ENCODE measurements at regions not wholly inside any gene's neighbourhood (a gene's known extent, or its start where the extent isn't known, plus 50 kb on each side); places are given as distances from the start of the nearest gene placed in this dataset.

DNA sequence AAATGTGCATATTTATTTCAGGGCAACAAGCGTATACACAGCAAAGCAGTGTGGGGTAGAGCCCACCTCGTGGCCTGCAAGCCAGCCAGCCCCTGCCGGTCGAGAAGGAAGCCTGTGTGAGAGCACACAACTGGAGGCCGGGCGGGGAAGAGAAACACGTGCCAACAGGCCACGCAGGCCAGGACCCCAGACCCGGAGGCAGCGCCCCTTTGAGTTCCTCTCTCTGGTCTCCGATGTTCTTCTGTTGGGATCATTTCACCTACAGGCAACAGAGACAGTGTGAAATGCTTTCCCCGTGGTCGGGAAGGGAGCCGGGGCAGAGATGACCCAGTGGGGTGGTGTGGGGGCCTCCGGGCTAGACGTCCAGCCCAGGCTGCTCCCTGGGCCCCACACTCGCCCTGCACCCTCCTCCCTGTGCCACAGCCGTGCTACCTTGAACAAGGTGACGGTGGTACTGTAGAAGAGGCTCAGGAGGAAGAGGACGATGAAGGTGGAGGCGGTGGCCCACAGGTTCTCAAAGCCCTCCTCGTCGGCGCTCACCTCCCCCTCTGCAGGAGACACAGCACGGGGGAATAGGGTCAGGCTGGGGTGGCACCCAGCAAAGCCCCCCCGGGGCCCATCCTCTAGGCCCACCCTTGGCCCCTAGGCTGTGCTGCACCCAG is 325.5 kb downstream of the TMEM121 start:
- no peak for DNase-seq

DNA sequence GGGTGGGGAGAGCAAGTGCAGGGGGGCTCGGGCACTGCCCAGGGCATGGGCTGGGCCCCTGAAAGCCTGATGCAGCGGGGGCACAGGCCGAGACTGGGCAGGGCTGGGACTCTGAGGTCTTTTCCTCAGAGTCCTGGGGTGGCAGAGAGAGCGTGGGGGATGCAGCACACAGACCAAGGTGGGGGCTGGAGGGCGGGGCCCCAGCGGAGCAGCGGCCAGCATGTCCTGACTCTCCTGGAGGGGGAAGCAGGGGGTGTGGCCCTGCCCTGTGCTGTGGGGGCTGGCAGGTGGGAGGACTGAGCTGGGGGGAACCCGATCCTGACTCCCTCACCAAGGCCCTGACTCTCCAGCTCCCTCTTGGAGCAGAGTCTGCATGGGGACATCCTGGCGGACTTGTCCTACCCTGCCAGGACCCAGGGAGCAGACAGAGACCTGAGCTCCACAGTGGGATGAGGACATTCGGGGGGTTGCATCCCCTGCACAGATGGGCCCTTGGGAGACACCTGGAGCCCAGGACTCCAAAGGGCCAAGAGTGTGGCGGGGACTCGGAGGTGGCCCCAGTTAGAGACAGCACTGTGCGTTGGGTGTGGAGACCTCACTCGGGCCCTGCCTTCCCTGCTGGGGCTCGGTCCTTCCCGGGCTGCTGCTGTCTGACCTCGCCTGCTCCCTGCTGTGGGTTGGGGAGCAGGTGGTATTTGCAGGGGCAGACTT is 326.1 kb downstream of the TMEM121 start:
- no peak for DNase-seq

DNA sequence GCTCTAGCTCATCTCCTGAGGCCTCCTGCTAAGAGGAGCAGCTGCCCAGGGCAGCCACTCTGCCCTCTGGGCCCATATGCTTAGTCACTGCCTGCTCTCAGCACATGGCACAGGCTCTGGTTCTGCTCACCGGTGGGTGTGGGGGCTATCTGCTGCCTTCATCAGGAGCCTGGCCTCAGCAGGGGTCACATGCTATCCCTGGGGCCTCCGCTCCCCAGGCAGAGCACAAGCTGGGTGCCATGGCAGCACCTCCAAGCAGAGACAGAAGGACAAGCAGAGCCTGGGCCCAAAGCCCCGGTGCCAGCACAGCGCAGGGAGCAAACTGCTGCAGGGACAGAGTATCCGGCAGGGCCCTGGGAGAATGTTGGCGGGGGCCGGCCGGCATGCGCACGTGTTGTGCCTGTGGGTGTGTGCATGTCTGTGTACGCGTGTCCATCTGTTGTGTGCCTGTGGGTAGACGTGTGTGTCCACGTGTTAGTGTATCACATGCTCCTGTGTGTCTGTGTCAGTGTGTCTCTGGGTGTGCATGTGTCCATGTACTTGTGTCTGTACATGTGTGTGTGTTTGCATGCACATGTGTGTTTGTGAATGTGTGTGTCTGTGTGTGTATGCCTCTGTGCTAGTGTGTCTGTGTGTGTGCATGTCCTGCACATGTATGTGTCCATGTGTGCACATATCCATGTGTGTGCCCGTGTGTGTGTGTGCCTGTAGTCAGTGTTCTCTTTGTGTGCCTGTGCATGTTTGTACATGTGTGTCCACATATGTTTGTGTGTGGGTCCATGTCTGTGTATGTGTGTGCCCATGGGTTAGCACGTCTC is 326.9 kb downstream of the TMEM121 start:
- DNase-seq: no peak

DNA sequence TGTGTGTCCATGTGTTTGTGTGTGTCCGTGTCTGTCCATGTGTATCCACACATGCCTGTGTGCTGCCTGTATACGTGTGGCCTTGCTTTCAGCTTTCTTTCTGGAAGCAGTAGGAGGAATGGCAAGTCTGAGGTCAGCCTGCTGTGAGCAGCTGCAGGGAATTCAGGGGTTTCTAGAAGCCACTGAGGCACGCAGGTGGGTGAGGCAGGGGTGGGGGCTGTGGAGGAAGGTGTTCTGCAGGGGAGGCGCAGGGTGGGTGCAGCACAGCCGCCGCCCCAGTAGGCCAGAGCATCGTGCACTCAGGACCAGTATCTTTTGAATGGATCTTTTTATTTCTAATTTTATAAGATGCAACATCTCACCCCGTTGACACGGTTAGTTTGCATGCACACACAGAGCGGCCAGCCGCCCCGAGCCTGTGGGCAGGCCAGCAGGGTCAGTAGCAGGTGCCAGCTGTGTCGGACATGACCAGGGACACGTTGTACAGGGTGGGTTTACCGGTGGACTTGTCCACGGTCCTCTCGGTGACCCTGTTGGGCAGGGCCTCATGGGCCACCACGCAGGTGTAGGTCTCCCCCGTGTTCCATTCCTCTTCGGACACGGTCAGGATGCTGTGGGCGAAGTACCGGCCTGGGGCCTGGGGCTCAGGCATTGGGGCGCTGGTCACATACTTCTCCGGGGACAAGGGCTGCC is 327.7 kb downstream of the TMEM121 start:
- no peak for DNase-seq

DNA sequence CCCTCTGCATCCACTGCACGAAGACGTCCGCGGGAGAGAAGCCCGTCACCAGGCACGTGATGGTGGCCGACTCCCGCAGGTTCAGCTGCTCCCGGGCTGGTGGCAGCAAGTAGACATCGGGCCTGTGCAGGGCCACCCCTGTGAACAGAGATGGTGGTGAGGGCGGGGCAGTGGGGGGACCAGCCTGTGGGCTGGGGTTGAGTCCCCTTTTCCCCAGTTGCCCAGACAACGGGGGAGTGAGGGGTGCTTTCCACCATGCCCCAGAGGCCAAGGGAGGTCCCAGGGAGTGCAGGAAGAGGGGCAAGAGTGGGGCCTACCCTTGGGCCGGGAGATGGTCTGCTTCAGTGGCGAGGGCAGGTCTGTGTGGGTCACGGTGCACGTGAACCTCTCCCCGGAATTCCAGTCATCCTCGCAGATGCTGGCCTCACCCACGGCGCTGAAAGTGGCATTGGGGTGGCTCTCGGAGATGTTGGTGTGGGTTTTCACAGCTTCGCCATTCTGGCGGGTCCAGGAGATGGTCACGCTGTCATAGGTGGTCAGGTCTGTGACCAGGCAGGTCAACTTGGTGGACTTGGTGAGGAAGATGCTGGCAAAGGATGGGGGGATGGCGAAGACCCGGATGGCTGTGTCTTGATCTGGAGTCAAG is 328.3 kb downstream of the TMEM121 start:
- no peak for DNase-seq

DNA sequence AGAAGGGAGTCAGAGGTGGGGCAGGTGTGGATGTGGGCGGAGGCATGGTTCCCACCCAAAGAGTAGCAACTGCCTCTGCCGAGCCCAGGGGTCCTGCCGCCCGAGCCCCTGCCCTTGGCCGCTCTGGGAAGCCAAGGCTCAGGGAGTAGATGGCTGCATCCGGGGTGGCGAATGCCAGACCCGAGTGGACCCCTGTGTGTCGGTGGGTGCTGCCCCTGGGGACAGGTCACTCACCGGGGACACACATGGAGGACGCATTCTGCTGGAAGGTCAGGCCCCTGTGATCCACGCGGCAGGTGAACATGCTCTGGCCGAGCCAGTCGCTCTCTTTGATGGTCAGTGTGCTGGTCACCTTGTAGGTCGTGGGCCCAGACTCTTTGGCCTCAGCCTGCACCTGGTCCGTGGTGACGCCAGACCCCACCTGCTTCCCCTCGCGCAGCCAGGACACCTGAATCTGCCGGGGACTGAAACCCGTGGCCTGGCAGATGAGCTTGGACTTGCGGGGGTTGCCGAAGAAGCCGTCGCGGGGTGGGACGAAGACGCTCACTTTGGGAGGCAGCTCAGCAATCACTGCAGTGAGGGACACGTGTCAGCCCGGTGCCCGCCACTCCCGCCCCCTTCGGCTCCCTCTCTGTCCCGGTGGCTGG is 329.0 kb downstream of the TMEM121 start:
- DNase-seq: no peak

DNA sequence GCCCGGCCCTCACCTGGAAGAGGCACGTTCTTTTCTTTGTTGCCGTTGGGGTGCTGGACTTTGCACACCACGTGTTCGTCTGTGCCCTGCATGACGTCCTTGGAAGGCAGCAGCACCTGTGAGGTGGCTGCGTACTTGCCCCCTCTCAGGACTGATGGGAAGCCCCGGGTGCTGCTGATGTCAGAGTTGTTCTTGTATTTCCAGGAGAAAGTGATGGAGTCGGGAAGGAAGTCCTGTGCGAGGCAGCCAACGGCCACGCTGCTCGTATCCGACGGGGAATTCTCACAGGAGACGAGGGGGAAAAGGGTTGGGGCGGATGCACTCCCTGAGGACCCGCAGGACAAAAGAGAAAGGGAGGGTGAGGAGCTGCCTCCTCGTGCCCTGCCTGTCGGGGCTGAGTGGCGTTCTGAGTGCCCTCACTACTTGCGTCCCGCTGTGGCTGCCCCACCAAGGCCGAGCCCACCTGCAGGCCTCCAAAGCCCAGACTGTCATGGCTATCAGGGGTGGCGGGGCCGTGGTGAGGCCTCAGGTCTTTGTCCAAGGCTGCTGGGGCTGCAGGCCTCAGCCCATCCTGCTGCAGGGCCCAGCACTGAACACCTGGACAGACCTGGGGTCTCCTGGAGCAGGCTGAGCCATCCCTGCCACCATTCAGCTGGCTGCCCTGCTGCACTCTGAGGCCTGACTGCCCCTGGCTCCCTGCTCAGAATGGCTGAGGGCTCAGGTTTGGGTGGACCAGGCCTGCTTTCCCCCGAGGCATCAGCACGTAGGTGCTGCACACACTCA is 329.7 kb downstream of the TMEM121 start:
- no peak for DNase-seq

DNA sequence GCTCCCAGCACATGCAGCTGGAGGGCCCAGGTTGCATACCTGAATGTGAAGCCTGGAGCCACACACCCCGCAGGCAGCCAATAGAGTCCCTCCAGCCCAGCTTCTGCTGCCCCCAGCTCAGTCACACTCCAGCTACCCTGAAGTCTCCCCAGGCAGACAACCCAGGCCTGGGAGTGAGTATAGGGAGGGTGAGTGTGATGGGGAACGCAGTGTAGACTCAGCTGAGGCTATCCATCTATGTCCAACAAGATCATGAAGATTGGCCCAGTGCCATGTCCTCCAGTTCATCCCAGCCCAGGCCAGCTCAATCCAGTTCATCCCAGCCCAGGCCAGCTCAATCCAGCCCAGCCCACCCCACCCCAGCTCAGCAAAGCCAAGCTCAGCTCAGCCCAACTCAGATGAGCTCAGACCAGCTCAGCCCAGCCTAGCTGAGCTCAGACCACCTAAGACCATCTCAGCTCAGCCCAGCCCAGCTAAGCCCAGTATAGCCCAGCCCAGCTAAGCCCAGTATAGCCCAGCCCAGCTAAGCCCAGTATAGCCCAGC is 330.4 kb downstream of the TMEM121 start:
- no peak for DNase-seq

DNA sequence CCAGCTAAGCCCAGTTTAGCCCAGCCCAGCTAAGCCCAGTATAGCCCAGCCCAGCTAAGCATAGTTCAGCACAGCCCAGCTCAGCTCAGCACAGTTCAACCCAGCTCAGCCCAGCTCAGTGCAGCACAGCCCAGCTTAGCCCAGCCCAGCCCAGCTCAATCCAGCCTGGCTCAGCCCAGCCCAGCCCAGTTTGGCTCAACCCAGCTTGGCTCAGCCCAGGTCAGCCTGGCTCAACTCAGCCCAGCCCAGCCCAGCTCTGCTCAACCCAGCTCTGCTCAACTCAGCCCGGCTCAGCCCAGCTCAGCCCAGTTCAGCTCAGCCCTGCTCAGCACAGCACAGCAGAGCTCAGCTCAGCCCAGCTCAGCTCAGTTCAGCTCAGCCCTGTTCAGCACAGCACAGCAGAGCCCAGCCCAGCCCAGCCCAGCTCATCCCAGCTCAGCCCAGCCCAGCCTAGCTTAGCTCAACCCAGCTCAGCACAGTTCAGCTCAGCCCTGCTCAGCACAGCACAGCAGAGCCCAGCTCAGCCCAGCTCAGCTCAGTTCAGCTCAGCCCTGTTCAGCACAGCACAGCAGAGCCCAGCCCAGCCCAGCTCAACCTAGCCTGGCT is 330.9 kb downstream of the TMEM121 start:
- DNase-seq: peak; percentile 45

DNA sequence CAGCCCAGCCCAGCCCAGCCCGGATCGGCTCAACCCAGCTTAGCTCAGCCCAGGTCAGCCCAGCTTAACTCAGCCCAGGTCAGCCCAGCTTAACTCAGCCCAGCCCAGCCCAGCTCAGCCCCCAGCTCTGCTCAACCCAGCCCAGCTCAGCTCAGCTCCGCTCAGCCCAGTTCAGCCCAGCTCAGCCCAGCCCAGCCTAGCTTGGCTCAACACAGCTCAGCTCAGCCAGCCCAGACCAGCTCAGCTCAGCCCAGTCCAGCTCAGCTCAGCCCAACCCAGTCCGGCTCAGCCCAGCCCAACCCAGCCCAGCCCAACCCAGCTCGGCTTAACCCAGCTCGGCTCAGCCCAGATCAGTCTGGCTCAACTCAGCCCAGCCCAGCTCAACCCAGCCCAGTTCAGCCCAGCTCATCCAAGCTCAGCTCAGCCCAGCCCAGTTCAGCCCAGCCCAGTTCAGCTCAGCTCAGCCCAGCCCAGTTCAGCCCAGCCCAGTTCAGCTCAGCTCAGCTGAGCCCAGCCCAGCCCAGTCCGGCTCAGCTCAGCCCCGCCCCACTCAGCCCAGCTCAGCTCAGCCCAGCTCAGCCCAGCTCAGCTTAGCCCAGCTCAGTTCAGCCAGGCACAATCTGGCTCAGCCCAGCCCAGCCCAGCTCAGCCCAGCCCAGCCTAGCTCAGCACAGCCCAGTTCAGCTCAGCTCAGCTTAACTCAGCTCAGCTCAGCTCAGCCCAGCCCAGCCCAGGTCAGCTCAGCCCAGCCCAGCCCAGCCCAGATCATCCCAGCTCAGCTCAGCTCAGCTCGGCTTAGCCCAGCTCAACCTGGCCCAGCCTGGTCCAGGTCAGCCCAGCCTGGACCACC is 331.7 kb downstream of the TMEM121 start:
- peak; percentile 43 for DNase-seq

DNA sequence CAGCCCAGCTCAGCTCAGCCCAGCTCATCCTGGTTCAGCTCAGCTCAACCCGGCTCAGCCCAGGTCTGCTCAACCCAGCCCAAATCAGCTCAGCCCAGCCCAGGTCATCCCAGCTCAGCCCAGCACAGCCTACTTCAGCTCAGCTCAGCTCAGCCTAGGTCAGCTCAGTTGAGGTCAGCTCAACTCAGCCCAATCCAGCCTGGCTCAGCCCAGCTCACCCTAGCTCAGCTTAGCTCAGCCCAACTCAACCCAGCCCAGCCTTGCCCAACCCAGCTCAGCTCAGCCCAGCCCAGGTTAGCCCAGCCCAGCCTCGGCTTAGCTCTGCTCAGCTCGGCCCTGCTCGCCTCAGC is 332.3 kb downstream of the TMEM121 start:
- peak; percentile 12 for DNase-seq

DNA sequence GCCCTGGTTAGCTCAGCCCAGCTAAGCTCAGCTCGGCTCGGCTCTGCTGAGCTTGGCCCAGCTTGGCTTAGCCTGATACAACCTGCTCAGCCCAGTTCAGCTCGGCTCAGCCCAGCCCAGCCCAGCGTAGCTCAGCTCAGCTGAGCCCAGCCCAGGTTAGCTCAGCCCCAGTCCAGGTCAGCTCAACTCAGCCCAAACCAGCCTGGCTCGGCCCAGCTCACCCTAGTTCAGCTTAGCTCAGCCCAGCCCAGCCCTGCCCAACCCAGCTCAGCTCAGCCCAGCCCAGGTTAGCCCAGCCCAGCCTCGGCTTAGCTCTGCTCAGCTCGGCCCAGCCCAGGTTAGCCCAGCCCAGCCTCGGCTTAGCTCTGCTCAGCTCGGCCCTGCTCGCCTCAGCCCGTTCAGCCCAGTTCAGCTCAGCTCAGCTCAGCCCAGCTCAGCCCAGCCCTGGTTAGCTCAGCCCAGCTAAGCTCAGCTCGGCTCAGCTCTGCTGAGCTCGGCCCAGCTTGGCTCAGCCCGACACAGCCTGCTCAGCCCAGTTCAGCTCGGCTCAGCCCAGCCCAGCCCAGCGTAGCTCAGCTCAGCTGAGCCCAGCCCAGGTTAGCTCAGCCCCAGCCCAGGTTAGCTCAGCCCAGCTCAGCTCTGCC is 332.8 kb downstream of the TMEM121 start:
- peak; percentile 12 for DNase-seq

DNA sequence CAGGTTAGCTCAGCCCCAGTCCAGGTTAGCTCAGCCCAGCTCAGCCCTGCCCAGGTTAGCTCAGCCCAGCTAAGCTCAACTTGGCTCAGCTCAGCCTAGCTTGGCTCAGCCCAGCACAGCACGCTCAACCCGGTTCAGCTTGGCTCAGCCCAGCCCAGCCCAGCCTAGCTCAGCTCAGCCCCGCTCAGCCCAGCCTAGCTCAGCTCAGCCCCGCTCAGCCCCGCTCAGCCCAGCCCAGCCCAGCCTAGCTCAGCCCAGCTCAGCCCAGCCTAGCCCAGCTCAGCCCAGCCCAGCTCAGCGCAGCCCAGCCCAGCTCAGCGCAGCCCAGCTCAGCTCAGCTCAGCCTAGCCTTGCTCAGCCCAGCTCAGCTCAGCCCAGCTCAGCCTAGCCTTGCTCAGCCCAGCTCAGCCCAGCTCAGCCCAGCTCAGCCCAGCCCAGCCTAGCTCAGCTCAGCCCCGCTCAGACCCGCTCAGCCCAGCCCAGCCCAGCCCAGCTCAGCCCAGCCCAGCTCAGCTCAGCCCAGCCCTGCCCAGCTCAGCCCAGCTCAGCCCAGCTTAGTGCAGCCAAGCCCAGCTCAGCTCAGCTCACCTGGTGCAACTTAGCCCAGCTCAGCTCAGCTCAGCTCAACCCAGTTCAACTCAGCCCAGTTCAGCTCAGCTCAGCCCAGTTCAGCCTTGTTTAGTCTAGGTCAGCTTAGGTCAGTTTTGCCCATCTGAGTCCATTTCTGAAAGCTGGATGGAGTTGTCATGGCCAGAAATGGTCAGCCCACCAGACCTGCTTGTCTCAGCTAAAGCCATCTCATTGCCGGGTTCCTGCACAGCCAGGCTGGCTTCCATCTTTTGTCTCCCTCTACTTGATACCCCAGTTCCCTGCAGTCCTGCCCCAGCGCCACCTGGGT is 333.6 kb downstream of the TMEM121 start:
- peak; percentile 61 for DNase-seq

DNA sequence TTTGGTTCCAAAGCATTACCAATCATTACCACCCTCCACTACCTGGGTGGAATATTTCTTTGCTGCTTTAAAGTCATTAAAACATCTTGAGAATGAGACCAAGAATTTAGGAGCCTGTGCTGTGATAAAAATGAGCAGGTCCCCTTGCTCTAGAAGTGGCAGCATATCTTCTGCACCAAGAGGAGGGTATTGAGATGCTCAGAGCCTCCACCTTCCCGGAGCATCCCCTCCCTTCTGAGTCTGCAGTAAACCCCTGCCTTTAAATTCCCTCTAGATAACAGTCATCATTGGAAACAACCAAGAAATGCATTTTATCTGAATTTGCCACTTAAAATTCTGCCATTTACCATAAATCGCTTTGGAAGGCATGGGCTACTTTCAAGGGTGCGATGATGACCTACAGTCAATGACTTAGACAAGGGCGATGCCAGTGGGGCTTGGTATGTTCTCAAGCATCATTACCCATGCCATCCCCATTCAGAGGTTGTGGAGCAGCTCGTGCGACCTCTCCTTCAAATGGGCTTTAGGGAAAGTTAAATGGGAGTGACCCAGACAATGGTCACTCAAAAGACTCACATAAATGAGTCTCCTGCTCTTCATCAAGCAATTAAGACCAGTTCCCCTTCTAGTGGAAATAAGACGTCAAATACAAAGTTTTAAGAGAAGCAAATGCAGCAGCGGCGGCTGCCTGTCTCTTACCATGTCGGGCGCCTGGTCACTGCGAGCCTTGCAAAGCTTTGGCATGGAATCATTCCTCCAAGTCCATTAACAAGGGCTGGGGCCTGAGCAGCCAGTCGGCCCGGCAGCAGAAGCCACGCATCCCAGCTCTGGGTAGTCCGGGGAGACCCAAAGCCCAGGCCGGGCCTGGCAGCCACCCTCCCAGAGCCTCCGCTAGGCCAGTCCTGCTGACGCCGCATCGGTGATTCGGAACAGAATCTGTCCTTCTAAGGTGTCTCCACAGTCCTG is 334.5 kb downstream of the TMEM121 start:
- no peak for DNase-seq

DNA sequence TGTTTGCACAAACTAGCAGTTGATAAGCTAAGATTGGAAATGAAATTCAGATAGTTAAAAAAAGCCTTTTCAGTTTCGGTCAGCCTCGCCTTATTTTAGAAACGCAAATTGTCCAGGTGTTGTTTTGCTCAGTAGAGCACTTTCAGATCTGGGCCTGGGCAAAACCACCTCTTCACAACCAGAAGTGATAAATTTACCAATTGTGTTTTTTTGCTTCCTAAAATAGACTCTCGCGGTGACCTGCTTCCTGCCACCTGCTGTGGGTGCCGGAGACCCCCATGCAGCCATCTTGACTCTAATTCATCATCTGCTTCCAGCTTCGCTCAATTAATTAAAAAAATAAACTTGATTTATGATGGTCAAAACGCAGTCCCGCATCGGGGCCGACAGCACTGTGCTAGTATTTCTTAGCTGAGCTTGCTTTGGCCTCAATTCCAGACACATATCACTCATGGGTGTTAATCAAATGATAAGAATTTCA is 335.6 kb downstream of the TMEM121 start:
- DNase-seq: peak; percentile 53

DNA sequence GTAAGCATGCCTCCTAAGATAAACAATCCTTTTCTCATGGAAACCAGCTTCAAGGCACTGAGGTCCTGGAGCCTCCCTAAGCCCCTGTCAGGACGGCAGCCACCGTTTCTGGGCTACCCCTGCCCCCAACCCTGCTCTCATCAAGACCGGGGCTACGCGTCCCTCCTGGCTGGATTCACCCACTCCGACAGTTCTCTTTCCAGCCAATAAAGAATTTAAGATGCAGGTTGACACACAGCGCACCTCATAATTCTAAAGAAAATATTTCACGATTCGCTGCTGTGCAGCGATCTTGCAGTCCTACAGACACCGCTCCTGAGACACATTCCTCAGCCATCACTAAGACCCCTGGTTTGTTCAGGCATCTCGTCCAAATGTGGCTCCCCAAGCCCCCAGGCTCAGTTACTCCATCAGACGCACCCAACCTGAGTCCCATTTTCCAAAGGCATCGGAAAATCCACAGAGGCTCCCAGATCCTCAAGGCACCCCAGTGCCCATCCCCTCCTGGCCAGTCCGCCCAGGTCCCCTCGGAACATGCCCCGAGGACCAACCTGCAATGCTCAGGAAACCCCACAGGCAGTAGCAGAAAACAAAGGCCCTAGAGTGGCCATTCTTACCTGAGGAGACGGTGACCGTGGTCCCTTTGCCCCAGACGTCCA is 336.3 kb downstream of the TMEM121 start:
- DNase-seq: no peak
